ENCODE measurements at regions not wholly inside any gene's neighbourhood (a gene's known extent, or its start where the extent isn't known, plus 50 kb on each side); places are given as distances from the start of the nearest gene placed in this dataset.
"Not testable (repeated sequence)": the region's sequence is repeated elsewhere in the genome, so short reads cannot be mapped to it uniquely, and the experiment has no call there.

- DNase-seq (ENCODE audit: low read depth in 2 of 2), result no peak
Measured at GRCh38 chr16:7843261-7843660, 510.6 kb downstream of the RBFOX1 start.

GRCh38 chr16:7839568-7839967 lies 506.9 kb downstream of the RBFOX1 start:
- no peak for DNase-seq (ENCODE audit: low read depth in 2 of 2)

- DNase-seq (ENCODE audit: low read depth in 2 of 2), result no peak
Measured at GRCh38 chr16:7834771-7835431, 502.3 kb downstream of the RBFOX1 start.

DNA sequence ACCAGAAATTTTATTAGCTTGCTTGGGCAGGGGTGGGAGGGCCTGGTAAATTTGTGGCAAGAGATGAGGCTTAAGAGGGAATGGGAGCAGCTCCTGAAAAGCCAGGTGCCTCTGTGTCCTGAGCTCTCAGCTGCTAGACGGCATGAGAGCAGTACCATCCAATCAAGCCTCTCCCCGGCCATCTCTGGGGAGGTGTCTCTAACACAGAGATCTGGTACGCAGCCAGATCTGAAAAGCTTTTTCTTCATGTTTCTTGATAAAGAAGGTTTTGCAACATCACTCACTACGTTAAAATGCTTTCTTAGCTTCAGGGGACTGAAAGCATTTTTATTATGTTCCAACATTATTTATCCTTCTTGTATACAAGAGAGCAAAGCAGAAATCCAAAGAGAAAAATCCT lies 488.2 kb downstream of the RBFOX1 start:
- no peak for DNase-seq (ENCODE audit: low read depth in 2 of 2)

DNA sequence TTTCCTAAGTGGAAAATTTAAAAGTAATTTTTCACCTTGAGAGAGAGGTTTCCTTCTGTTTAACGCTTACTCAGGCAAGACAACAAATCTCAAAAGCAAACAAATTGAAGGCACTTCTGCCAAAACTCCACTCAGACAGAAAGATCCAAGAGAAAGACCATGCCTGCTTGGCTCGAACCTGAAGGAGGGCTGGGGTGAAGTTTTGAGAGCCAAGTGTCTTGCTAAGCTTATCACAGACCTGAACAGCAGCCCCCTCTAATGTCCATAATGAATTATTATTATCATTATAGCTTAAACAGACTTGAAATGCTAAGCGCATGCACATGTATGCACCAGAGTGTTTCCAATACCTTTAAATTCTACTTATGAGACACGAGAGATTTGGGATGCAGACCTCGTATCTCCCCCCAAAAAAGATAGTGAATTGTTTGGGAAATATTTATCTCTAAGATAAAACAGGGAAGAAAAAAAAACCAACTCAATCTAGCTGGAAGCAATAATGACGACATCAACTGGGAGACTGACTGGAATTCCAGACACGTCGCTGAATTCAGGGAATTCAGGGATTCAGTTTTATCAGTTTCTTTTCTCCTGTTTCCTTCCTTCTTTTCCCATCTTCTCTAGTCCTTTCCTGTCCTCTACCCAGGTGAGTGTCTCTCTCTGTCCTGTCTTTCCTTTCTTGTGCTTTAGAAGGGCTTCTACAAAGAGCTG lies 473.2 kb downstream of the RBFOX1 start:
- DNase-seq (ENCODE audit: low read depth in 2 of 2), result no peak

DNA sequence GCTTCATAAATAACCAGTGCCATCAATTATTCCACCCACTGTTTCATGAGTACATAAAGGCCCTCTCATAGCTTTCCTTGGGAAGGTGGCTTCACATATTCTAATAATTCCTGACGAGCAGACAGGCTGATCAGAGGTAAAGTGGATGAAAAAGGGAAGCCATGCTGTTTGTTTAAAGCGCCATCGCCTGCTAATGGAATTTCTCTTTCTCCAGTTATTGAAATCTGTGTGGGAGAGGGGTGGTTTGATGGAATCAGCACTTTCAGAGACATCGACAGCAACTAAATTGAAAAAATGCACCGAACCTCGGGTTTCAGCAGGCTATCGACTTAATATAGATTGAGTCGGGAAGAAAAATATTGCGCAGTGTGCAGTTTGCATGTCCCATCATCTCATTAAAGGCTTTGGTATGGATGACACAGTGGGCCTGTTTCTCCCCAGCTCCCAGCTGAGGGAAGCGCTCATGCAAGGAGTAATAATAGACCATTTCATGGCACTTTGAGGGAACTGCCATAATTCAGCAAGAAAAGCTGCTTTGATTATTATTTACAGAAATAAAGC lies 472.1 kb downstream of the RBFOX1 start:
- no peak for DNase-seq (ENCODE audit: low read depth in 2 of 2)

DNA sequence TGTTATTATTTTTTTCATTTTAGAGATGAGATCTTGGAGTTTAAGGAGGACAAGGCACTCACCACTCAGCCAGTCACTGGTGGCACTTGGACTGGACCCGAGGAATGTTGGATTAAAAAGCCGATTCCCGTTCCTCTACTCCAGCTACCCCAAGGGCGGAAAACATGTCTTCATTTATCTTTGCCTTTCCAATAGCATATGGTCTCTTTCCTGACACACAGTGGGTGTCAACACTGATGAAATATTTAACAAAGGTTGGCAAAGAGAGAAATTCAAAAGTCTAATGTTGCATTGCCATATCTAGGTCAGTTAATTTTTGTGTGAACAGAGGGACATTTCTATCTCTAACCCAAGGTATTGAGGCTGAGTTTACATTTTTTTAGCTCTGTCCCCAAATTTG lies 459.7 kb downstream of the RBFOX1 start:
- DNase-seq (ENCODE audit: low read depth in 2 of 2), result no peak

DNA sequence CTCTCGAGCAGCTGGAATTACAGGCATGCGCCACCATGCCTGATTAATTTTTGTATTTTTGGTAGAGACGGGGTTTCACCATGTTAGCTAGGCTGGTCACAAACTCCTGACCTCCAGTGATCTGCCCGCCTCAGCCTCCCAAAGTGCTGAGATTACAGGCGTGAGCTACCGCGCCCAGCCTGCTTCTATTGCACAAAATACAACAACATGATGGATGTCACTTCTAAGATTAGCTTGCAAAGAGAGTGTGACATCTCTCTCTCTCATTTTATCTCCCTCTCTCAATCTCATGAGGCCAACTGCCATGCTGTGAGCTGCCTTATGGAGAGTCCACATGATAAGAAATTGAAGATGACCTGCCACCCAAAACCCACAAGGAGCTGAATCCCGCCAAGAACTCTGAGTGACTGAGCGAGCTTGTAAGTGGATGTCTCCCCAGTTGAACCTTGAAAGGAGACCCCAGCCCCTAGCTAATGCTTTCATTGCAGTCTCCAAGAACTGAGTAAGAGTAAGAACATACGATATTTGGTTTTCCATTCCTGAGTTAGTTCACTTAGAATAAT lies 458.5 kb downstream of the RBFOX1 start:
- DNase-seq (ENCODE audit: low read depth in 2 of 2), result no peak

DNA sequence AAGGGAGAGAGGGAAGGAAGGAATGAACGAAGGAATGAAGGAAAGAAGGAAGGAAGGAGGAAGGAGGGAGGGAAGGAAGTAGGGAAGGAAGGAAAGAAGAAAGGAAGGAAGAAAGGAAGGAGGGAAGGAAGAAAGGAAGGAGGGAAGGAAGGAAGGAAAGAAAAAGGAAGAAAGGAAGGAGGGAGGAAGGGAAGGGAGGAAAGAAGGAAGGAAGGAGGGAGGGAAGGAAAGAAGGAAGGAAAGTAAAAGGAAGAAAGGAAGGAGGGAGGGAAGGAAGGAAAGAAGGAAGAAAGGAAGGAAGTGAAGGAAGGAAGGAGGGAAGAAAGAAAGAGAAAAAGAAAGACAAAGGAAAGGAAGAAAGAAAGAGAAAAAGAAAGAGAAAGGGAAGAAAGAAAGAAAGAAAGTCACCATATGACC lies 442.4 kb downstream of the RBFOX1 start:
- DNase-seq (ENCODE audit: low read depth in 2 of 2), result no peak

GRCh38 chr16:7772722-7773121 lies 440.1 kb downstream of the RBFOX1 start:
- no peak for DNase-seq (ENCODE audit: low read depth in 2 of 2)

DNA sequence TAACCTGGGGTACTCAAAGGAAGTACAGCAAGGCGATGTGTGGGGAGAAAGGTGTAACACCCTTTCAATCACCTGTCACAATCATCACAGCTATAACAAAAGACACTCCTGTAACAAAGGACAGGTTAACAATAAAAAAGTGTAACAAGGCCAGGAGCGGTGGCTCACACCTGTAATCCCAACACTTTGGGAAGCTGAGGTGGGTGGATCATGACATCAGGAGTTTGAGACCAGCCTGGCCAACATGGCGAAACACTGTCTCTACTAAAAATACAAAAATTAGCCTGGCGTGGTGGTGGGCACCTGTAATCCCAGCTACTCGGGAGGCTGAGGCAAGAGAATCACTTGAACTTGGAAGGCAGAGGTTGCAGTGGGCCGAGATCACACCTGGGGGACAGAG lies 436.4 kb downstream of the RBFOX1 start:
- DNase-seq (ENCODE audit: low read depth in 2 of 2), result not testable (repeated sequence)

DNA sequence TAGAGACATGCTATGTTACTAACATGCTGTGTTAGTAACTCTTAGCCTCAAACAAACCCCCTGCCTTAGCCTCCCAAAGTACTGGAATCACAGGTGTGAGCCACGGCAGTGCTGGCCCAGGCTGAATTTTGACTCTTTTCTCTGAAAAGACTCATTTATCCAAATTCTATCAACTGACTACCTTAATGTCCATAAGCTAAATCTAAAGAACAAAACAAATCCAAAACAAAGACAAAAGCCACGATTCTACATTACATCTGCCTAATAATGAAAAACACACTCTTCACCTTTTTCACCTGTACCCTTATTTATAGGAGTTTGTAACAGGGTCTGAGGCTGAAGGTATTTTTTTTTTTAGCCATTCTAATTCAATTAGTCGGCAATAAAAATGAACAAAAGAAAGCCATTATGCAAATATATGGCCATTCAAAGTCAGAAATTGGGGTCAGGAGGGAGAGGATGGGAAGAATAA lies 432.5 kb downstream of the RBFOX1 start:
- DNase-seq (ENCODE audit: low read depth in 2 of 2), result no peak

GRCh38 chr16:7763111-7763510 lies 430.5 kb downstream of the RBFOX1 start:
- DNase-seq (ENCODE audit: low read depth in 2 of 2), result no peak
